IMR-90 (cell line): ENCODE measurements at regions not wholly inside any gene's neighbourhood (a gene's known extent, or its start where the extent isn't known, plus 50 kb on each side); places are given as distances from the start of the nearest gene placed in this dataset.

ENCODE experiments used
- CEBPB ChIP-seq: IDR thresholded peaks from 2 replicates; pipeline ENCODE4 v1.6.1; 2012; ENCODE audit warnings: low read depth, low read length, improper control_type of control experiment
- CTCF ChIP-seq: conservative IDR thresholded peaks from 2 replicates; pipeline ENCODE4 v1.5.1; 2012; ENCODE audit warnings: mild to moderate bottlenecking, low read depth, low read length, improper control_type of control experiment
- ELK1 ChIP-seq: fragments of 150-350 bp; IDR thresholded peaks from 2 replicates; pipeline ENCODE4 v1.6.1; 2016; ENCODE audit warnings: low read depth, mild to moderate bottlenecking, low read length, moderate library complexity, borderline replicate concordance
- MAFK ChIP-seq: IDR thresholded peaks from 2 replicates; pipeline ENCODE4 v1.6.1; 2012; ENCODE audit warnings: low read depth, low read length, improper control_type of control experiment
- MXI1 ChIP-seq: IDR thresholded peaks from 2 replicates; pipeline ENCODE4 v1.6.1; 2012; ENCODE audit warnings: low read depth, mild to moderate bottlenecking, low read length, moderate library complexity, borderline replicate concordance
- POLR2A ChIP-seq: IDR thresholded peaks from 2 replicates; pipeline ENCODE4 v1.6.1; 2012; ENCODE audit warnings: mild to moderate bottlenecking, low read depth, low read length
- RAD21 ChIP-seq: IDR thresholded peaks from 2 replicates; pipeline ENCODE4 v1.6.1; 2012; ENCODE audit warnings: low read length, improper control_type of control experiment
- RCOR1 ChIP-seq: IDR thresholded peaks from 2 replicates; pipeline ENCODE4 v1.6.1; 2012; ENCODE audit warnings: mild to moderate bottlenecking, low read length, improper control_type of control experiment; ENCODE audit not compliant: insufficient replicate concordance
- RFX5 ChIP-seq: IDR thresholded peaks from 2 replicates; pipeline ENCODE4 v1.8.0; 2012; ENCODE audit warnings: low read depth, mild to moderate bottlenecking, low read length, moderate library complexity
- USF2 ChIP-seq: fragments of 150-350 bp; IDR thresholded peaks from 2 replicates; pipeline ENCODE4 v1.6.1; 2017; ENCODE audit warnings: mild to moderate bottlenecking, antibody characterized with exemption, low read length, low read depth

GRCh38 chr12:90393089-90393488 is 561.9 kb downstream of the CCER1 start:
- TF ChIP-seq ELK1 = no peak
- no peak for TF ChIP-seq CTCF
- TF ChIP-seq RCOR1 = no peak
- TF ChIP-seq POLR2A = no peak
- no peak for TF ChIP-seq RAD21
- no peak for TF ChIP-seq RFX5
- TF ChIP-seq USF2 = no peak
- TF ChIP-seq MXI1 = no peak
- TF ChIP-seq CEBPB = no peak
- no peak for TF ChIP-seq MAFK
